HG03039 (cell line): ENCODE measurements at regions not wholly inside any gene's neighbourhood (a gene's known extent, or its start where the extent isn't known, plus 50 kb on each side); places are given as distances from the start of the nearest gene placed in this dataset.
"Not testable (repeated sequence)": the region's sequence is repeated elsewhere in the genome, so short reads cannot be mapped to it uniquely, and the experiment has no call there.

Source experiments
- ATAC-seq: cut with Tn5 transposase; IDR thresholded peaks from one replicate; pipeline ENCODE4 v1.9.1; 2021; ENCODE audit warnings: mild to moderate bottlenecking, moderate library complexity; ENCODE audit not compliant: unreplicated experiment

DNA sequence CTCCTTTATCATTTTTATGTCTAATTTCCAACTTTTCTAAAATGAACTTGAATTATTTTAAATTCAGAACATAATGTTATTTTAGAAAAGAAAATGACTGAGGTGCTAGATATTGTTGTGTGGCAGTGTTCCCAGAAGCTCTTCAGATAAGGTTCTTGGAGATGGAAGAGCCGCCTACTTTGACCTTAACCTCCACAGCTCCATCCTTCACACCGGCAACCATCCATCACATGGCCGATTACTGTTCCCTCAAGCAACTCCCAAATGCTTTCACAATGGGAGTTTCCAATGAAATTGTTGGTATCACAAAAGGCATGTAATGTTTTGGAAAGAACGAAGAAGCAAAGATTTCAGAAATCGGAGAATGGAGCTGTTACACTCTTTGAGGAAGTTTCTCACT is 193.9 kb upstream of the SALL3 start:
- no peak for ATAC-seq

- no peak for ATAC-seq
These were observed 192.8 kb upstream of the SALL3 start for GRCh38 chr18:78786776-78787175.

GRCh38 chr18:78787751-78788150 is 191.9 kb upstream of the SALL3 start:
- ATAC-seq, result no peak

- ATAC-seq, result no peak
These were observed 191.5 kb upstream of the SALL3 start for GRCh38 chr18:78788161-78788560.

DNA sequence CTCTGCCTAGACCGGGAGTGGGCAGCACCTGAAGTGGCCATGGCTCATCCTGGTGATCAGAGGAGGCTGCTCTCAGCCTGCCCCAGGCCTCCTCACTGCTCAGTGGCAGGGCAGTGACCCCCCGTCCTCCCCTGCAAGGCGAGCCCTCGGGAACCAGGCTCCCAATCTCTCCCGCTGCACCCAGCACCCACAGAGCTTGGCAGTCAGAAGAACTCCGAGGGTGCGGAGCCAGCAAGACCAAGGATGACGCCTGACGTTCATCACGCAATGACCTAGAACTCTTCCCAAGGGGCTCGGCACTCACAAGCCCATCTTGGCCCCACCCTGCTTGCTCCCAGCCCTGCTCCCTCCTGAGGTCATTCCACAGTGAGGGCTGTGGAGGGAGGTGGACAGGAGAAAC is 189.8 kb upstream of the SALL3 start:
- ATAC-seq, result no peak

GRCh38 chr18:78790511-78790910 is 189.1 kb upstream of the SALL3 start:
- no peak for ATAC-seq

GRCh38 chr18:78790960-78791359 is 188.7 kb upstream of the SALL3 start:
- ATAC-seq, result no peak

GRCh38 chr18:78792094-78792493 is 187.5 kb upstream of the SALL3 start:
- no peak for ATAC-seq

GRCh38 chr18:78792736-78793135 is 186.9 kb upstream of the SALL3 start:
- no peak for ATAC-seq

DNA sequence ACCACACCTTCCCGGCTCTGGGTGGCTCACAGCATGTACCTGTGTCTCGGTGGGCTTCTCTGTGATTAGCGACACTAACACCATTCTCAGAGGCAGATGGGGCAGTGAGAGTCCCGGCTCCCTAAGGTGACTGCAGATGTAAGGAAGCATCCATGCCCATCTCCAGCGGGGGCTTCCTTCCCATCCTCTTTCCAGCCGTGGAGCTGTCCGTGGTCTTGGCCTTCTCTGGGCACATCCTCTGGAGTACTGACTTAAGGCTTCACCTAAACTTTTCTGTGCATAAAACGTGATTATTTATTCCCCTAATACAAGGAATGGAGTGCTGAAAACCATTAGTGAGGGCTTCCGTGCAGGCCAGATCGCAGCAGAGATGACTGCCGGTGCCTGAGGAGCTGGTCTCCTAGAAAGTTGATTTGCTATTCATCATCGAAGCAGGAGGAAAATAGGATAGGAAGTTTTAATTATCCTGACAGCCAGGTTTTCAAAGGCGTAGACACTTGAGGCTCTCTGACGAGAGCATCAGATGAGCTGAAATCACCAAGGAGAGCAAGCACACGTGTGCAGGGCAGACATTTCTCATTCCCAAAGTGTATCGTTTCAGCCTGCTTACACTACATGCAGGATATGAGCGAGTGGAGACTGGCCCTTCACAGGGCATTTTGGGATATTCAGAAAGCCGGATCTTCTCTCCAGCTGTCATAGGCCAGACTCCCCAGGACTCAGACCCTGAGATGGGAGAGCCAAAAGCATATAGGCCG is 186.1 kb upstream of the SALL3 start:
- no peak for ATAC-seq

- ATAC-seq, result no peak
These were observed 185.6 kb upstream of the SALL3 start for GRCh38 chr18:78794071-78794430.

DNA sequence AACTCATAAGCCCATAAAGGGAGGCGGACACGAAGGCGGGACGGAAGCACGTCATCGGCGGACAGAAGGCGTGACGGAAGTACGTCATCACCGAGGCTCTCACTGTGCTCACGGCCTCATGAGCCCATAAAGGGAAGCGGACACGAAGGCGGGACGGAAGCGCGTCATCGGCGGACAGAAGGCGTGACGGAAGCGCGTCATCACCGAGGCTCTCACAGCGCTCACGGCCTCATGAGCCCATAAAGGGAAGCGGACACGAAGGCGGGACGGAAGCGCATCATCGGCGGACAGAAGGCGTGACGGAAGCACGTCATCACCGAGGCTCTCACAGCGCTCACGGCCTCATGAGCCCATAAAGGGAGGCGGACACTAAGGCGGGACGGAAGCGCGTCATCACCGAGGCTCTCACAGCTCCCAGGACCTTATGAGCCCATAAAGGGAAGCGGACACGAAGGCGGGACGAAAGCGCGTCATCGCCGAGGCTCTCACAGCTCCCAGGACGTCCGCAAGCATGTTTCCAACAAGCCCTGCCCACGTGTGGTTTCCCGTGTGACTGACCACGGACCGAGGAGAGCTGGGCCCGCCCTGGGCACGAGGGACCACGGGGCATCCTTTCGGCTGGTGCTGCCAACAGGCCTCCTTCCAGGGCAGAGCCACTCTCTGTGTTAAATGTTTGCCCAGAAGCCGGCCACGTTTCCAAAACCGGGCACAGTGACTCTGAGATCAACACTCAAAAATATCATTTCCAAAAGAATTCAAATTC is 182.7 kb upstream of the SALL3 start:
- no peak for ATAC-seq

- no peak for ATAC-seq
These were observed 182.1 kb upstream of the SALL3 start for GRCh38 chr18:78797499-78797898.

DNA sequence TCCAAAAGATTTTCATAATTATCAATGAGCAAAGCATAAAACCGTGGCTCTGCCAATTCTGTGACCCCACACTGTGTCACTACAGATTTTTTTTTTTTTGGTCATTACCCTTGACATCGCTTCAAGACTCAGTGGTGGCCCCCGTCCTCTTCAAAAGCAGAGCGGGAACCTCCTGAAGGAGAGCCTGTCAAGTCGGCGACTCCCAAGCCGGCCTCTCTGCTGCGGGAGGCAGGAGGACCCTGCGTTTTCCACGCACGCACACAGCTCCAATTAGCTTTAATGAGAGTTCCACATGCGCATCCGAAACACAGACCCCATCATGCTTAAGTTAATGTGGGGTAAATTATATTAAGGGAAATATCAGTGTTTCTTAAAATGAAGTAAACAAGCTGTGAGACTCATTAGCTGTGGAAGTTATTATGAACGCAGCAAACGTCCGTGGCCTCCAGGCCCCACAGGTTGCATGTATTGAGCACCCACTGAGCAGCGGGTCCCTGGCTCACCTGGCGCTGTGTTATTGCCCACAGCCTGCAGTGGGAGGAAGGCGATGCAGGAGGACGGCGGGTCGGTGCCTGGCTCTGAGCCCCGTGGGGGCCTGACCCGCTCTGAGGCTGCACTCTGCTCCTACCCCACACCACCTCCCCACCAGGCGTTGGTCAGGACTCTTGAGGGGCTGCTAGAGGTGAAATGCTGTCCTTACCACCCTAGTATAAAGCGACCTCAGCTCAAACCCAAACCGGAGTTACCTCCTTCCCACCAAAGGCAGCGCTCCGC is 181.0 kb upstream of the SALL3 start:
- no peak for ATAC-seq

GRCh38 chr18:78799382-78800089 is 180.1 kb upstream of the SALL3 start:
- ATAC-seq, result no peak

DNA sequence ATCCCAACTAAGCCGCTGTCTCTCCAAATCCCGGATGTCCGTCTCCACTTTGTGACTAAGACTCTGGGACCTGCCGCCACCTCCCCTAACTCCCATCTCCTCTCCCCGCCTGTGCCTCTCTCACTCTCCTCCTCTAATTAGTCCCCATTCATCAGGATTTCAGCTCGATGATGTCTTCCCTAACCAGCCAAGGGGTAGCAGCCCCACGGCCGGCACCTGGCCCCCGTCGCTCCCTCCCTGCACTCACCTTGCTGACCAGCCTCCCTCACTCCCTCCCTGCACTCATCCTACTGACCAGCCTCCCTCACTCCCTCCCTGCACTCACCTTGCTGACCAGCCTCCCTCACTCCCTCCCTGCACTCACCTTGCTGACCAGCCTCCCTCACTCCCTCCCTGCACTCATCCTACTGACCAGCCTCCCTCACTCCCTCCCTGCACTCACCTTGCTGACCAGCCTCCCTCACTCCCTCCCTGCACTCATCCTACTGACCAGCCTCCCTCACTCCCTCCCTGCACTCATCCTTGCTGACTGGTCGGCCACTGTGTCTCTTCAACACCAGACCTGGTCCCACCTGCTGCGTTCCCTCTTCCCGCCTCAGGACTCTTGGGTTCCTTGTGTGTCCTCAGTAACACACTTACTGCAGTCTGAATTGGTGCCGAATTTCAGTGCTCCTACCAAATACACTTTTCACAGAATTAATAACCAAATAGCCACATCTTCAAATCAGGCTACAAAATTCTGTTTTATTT is 179.3 kb upstream of the SALL3 start:
- ATAC-seq, result not testable (repeated sequence)

DNA sequence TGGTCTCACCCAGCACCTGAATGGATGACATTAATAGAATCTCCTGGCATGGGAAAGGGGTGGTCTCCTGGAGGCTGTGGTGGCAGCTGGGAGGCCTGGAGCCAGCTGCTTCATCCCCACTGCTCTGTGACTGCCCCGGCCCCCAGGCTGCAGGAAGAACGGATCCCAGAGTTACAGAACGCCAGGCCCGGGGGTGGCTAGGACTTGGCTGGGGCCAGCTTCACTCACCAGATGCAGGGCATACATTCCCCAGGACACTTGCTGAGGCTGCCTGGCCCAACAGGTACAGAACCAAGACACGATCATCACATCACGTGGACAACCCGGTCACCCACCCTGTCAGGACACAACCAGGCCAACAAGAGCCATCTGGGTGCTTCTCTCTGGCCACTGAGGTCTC is 178.6 kb upstream of the SALL3 start:
- no peak for ATAC-seq

DNA sequence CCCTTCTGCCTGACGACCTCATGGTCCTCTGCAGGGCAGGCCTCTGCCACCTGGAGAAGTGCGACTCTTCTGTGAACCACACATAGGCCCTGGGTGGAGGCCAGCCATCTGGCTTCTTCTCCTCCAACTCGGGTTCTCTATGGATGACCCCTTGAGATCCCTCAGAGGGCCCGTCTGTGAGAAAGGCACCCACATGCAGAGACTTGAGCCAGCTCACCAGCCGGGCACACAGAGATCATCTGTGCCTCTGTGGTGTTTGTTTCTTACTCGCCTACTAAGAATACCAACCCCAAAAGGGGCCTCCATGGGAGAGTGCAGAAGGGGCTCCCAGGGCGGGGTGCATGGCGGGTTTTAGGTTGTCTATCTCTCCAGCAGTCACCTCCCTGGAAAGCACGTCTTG is 176.5 kb upstream of the SALL3 start:
- ATAC-seq, result no peak

DNA sequence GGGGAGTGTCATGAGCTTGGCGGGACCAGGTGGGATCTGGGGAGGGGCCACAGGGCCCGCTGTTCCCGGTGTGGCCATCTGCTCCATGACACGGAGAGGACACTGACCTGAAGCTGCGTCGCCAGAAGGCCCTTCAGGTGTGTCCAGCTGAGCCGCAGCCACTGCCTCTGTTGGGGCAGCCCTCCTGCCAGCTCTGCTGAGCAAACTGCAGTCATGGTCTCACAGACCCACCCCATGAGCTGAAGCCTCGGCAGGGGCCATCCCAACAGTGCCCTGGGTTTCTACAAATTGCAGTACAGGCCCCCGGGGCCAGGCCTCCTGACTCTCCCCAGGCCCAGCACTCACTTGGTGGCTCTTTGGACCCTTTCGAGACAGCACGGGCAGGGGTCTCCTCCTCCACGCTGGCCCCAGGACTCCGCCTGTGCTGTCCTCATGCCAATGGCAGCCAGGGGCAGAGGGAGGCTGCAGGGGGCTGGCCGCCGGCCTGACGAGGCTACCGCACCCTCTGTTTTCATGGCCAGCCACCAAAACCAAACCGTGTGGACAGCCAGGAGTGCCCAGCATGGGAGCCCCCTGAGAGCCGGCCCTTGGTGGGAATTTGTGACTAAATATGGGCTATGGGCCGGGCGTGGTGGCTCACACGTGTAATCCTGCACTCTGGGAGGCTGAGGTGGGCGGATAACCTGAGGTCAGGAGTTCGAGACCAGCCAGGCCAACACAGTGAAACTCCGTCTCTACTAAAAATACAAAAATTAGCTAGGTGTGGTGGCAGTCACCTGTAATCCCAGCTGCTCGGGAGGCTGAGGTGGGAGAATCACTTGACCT is 175.2 kb upstream of the SALL3 start:
- no peak for ATAC-seq

- no peak for ATAC-seq
These were observed 173.8 kb upstream of the SALL3 start for GRCh38 chr18:78805840-78806239.
